Endothelial cell of umbilical vein (primary cell): ENCODE measurements at regions not wholly inside any gene's neighbourhood (a gene's known extent, or its start where the extent isn't known, plus 50 kb on each side); places are given as distances from the start of the nearest gene placed in this dataset.

ENCODE experiments used
- CTCF ChIP-seq, 2 donors: IDR thresholded peaks; 1 replicate in 1 of 2; 2 replicates in 1 of 2; pipeline ENCODE4 v1.5.1; 2011; ENCODE audit warnings: low read length in 2 of 2, mild to moderate bottlenecking in 2 of 2, moderate library complexity in 2 of 2, control low read depth in 1 of 2, inconsistent platforms in 1 of 2, low read depth in 1 of 2; ENCODE audit not compliant: insufficient read depth in 1 of 2; ENCODE audit errors: extremely low read depth in 1 of 2
- EZH2 ChIP-seq: IDR thresholded peaks from 2 replicates; pipeline ENCODE4 v1.6.1; 2012; ENCODE audit warnings: borderline replicate concordance, low read depth, mild to moderate bottlenecking, moderate library complexity, low read length, inconsistent platforms; ENCODE audit not compliant: severe bottlenecking
- POLR2AphosphoS5 ChIP-seq: IDR thresholded peaks from 2 replicates; pipeline ENCODE4 v1.6.1; 2012; ENCODE audit warnings: low read depth, mild to moderate bottlenecking, control low read depth, low read length, moderate library complexity; ENCODE audit not compliant: insufficient read depth

- TF ChIP-seq EZH2 (no peak), CTCF (IDR thresholded peaks at IDR 0.05; ENCODE audit: extremely low read depth in 1 of 2, insufficient read depth in 1 of 2, low read depth in 1 of 2, low read length in 2 of 2) (no peak), POLR2AphosphoS5 (no peak)
Measured at GRCh38 chr10:33947544-33947943, 613.1 kb upstream of the NRP1 start.
